ENCODE measurements at regions not wholly inside any gene's neighbourhood (a gene's known extent, or its start where the extent isn't known, plus 50 kb on each side); places are given as distances from the start of the nearest gene placed in this dataset.

DNA sequence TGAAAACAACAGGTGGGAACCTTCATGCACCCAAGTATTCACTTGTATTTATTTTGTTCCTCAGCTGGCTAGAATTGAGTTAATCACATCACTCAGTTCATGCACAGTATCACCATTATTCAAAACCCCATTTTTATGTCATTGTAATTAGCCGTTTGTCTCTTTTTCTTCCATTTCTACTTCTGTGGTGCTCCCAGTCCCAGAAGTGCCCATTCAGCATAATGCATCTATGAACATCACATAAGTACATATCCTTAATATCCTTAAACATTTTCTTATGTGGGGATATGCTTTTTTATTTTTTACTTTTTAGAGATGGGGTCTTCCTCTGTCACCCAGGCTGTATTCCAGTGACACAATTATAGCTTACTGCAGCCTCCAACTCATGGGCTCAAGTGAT is 510.9 kb upstream of the MGMT start:
- H3K4me1 ChIP-seq (ENCODE audit: insufficient read depth): no peaks in the 10 kb centered on the region
- H3K27ac ChIP-seq: no peak overlapping the region
- no peaks in the 10 kb centered on the region for H3K9me2 ChIP-seq (replicated peaks; ENCODE audit: insufficient read depth)
- no peaks in the 10 kb centered on the region for H3K27me3 ChIP-seq
- no peak overlapping the region for H3K4me2 ChIP-seq
- H2AFZ ChIP-seq: no peak overlapping the region
- DNase-seq (ENCODE audit: low spot score): no peak
- no peaks in the 10 kb centered on the region for H4K20me1 ChIP-seq (ENCODE audit: insufficient read depth, poor library complexity, severe bottlenecking)
- H3K9me3 ChIP-seq (ENCODE audit: low read depth): no peaks in the 10 kb centered on the region
- no peaks in the 10 kb centered on the region for H3K36me3 ChIP-seq (replicated peaks; ENCODE audit: insufficient read depth, low read depth)
- H3K4me3 ChIP-seq: no peak overlapping the region
- TF ChIP-seq, protein P1, sequence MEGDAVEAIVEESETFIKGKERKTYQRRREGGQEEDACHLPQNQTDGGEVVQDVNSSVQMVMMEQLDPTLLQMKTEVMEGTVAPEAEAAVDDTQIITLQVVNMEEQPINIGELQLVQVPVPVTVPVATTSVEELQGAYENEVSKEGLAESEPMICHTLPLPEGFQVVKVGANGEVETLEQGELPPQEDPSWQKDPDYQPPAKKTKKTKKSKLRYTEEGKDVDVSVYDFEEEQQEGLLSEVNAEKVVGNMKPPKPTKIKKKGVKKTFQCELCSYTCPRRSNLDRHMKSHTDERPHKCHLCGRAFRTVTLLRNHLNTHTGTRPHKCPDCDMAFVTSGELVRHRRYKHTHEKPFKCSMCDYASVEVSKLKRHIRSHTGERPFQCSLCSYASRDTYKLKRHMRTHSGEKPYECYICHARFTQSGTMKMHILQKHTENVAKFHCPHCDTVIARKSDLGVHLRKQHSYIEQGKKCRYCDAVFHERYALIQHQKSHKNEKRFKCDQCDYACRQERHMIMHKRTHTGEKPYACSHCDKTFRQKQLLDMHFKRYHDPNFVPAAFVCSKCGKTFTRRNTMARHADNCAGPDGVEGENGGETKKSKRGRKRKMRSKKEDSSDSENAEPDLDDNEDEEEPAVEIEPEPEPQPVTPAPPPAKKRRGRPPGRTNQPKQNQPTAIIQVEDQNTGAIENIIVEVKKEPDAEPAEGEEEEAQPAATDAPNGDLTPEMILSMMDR (IDR thresholded peaks at IDR 0.05; ENCODE audit: poor library complexity): no peak
- TF ChIP-seq EZH2 (IDR thresholded peaks at IDR 0.05; ENCODE audit: borderline replicate concordance) (no peak), EZH2phosphoT487 (IDR thresholded peaks at IDR 0.05; ENCODE audit: low read depth, severe bottlenecking, unreplicated experiment) (no peak)
- H3K79me2 ChIP-seq: no peaks in the 10 kb centered on the region
- WGBS (ENCODE audit: low lambda C conversion rate, missing lambda C conversion rate): 77% methylated on average over 1 of the region's 1 CpG

DNA sequence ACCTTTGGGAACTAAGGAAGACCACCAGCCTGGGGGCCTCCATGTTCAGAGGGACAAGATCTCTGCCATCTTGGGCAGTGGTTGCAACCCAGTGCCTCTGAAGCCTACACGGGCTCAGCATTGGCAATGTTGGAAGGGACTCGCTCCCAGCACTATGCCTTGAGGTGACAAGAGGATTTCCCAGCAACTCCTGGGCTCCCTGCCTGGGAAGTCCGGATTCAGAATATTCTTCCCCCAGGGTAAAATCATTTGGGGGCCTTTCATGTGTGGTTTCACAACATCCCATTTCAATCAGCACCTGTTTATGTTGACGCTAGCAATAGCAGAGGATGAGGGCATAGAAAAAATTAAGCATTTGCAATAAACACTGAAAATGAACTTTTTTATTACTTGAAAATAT is 509.8 kb upstream of the MGMT start:
- WGBS (ENCODE audit: low lambda C conversion rate, missing lambda C conversion rate): 46% methylated on average over 4 of the region's 4 CpGs
- no peak overlapping the region for H2AFZ ChIP-seq

DNA sequence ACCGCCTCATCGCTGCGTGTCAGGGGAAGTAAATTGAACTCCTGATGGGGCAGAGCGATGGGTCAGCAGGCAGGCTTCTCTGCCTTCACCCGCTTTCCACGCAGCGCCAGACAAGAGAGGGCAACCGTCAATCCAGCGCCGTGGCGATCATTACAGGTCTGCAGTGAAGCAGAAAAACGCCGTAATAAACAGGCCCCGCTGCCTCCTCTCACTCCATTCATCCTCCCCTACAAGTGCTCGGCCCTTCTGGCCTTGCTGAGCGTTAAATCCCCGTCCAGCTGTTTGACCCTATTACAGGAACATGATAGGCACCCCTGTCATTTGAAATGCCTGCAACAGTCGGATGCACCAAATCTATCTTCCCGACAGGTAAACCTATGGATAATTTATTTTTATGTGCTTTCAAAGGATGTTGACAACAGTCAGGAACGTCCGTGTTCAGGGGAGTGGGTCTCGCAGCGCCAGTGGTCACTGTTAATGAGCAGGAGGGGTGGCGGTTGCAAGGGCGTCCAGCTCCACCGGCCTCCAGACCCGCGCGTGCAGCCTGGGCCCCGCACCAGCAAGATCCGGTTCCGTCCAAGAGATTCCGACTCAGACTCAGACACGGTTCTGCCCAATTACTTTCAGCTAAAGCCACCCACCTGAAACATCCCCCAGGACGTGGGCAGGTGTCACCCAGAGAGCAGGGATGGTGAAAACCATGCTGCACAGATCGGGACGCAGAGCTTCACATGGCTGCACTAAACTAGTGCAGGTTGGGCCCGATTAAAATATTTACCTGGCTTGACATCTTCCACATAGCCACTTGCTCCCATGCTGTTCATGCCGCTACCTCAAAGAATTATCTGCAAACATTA is 508.0 kb upstream of the MGMT start:
- Histone ChIP-seq H3K27ac (no peak overlapping the region), H3K79me2 (no peaks in the 10 kb centered on the region), H3K4me3 (no peak overlapping the region), H3K9me2 (replicated peaks; ENCODE audit: insufficient read depth) (no peaks in the 10 kb centered on the region), H3K4me1 (ENCODE audit: insufficient read depth) (no peaks in the 10 kb centered on the region), H2AFZ (no peak overlapping the region), H4K20me1 (ENCODE audit: insufficient read depth, poor library complexity, severe bottlenecking) (no peaks in the 10 kb centered on the region), H3K4me2 (no peak overlapping the region), H3K36me3 (replicated peaks; ENCODE audit: insufficient read depth, low read depth) (no peaks in the 10 kb centered on the region), H3K27me3 (no peaks in the 10 kb centered on the region), H3K9me3 (ENCODE audit: low read depth) (no peaks in the 10 kb centered on the region)
- 93% methylated on average over 39 of the region's 39 CpGs for WGBS (ENCODE audit: low lambda C conversion rate, missing lambda C conversion rate)
- DNase-seq (ENCODE audit: low spot score): no peak
- TF ChIP-seq EZH2 (IDR thresholded peaks at IDR 0.05; ENCODE audit: borderline replicate concordance) (no peak), EZH2phosphoT487 (IDR thresholded peaks at IDR 0.05; ENCODE audit: low read depth, severe bottlenecking, unreplicated experiment) (no peak)
- TF ChIP-seq, protein P1 (IDR thresholded peaks at IDR 0.05; ENCODE audit: poor library complexity): no peak

More for the DNA sequence above, 509.8 kb upstream of the MGMT start:
- H3K9me3 ChIP-seq (ENCODE audit: low read depth): no peaks in the 10 kb centered on the region
- H3K36me3 ChIP-seq (replicated peaks; ENCODE audit: insufficient read depth, low read depth): no peaks in the 10 kb centered on the region
- no peak overlapping the region for H3K27ac ChIP-seq
- H3K4me2 ChIP-seq: no peak overlapping the region
- H3K79me2 ChIP-seq: no peaks in the 10 kb centered on the region
- TF ChIP-seq, protein P1 (IDR thresholded peaks at IDR 0.05; ENCODE audit: poor library complexity): no peak
- TF ChIP-seq EZH2phosphoT487 (IDR thresholded peaks at IDR 0.05; ENCODE audit: low read depth, severe bottlenecking, unreplicated experiment) (no peak), EZH2 (IDR thresholded peaks at IDR 0.05; ENCODE audit: borderline replicate concordance) (no peak)
- no peaks in the 10 kb centered on the region for H3K9me2 ChIP-seq (replicated peaks; ENCODE audit: insufficient read depth)
- no peaks in the 10 kb centered on the region for H4K20me1 ChIP-seq (ENCODE audit: insufficient read depth, poor library complexity, severe bottlenecking)
- H3K4me3 ChIP-seq: no peak overlapping the region
- H3K4me1 ChIP-seq (ENCODE audit: insufficient read depth): no peaks in the 10 kb centered on the region
- no peak for DNase-seq (ENCODE audit: low spot score)
- H3K27me3 ChIP-seq: no peaks in the 10 kb centered on the region
